Retinal pigment epithelial cell (primary cell): ENCODE measurements at regions not wholly inside any gene's neighbourhood (a gene's known extent, or its start where the extent isn't known, plus 50 kb on each side); places are given as distances from the start of the nearest gene placed in this dataset.
A peak's percentile ranks its signal among the peaks of the same experiment; 100 is the strongest.

Experiments used
- DNase-seq: peaks from one replicate; pipeline ENCODE4 v3.0.0-alpha.2; 2010; ENCODE audit warnings: low read depth
- H3K4me3 ChIP-seq: 2 replicates; pipeline ENCODE4 v1.5.1; 2011; ENCODE audit warnings: mild to moderate bottlenecking, low read length, control low read depth, moderate library complexity
- CTCF ChIP-seq: conservative IDR thresholded peaks from 2 replicates; pipeline ENCODE4 v1.5.1; 2011; ENCODE audit warnings: low read depth, low read length, control low read depth, inconsistent platforms

- H3K4me3 ChIP-seq = no peak overlapping the region
- DNase-seq = no peak
- peak; percentile 5 for TF ChIP-seq CTCF
These were observed 141.6 kb upstream of the CYP1B1 start for GRCh38 chr2:38217401-38218188.

- TF ChIP-seq CTCF = no peak
- no peak overlapping the region for H3K4me3 ChIP-seq
- no peak for DNase-seq
These were observed 140.9 kb upstream of the CYP1B1 start for GRCh38 chr2:38216886-38217285.

GRCh38 chr2:38215993-38216392, 140.0 kb upstream of the CYP1B1 start:
- no peak overlapping the region for H3K4me3 ChIP-seq
- no peak for TF ChIP-seq CTCF
- no peak for DNase-seq

GRCh38 chr2:38215522-38215921, 139.6 kb upstream of the CYP1B1 start:
- TF ChIP-seq CTCF = no peak
- no peak overlapping the region for H3K4me3 ChIP-seq

GRCh38 chr2:38214209-38214717, 138.3 kb upstream of the CYP1B1 start:
- TF ChIP-seq CTCF = no peak
- no peak for DNase-seq
- H3K4me3 ChIP-seq = no peak overlapping the region

More at GRCh38 chr2:38215522-38215921, 139.6 kb upstream of the CYP1B1 start:
- no peak for DNase-seq

- no peak for TF ChIP-seq CTCF
- no peak overlapping the region for H3K4me3 ChIP-seq
- no peak for DNase-seq
These were observed 137.7 kb upstream of the CYP1B1 start for GRCh38 chr2:38213619-38214167.

- H3K4me3 ChIP-seq = no peak overlapping the region
- TF ChIP-seq CTCF = no peak
- no peak for DNase-seq
These were observed 136.4 kb upstream of the CYP1B1 start for GRCh38 chr2:38212312-38212711.
